MM.1S (cell line): ENCODE measurements at regions not wholly inside any gene's neighbourhood (a gene's known extent, or its start where the extent isn't known, plus 50 kb on each side); places are given as distances from the start of the nearest gene placed in this dataset.

Source experiments
- EZH2 ChIP-seq: fragments of 300-600 bp; sonication (generic); optimal IDR thresholded peaks from 2 replicates; pipeline ENCODE3; 2017; ENCODE audit warnings: low read depth, mild to moderate bottlenecking, antibody characterized with exemption, low read length, mixed read lengths
- TF ChIP-seq, protein P1 (sequence below): fragments of 300-600 bp; sonication (generic); IDR thresholded peaks from 2 replicates; pipeline ENCODE4 v1.5.1; 2016; ENCODE audit warnings: antibody characterized with exemption, low read length, mixed read lengths

DNA sequence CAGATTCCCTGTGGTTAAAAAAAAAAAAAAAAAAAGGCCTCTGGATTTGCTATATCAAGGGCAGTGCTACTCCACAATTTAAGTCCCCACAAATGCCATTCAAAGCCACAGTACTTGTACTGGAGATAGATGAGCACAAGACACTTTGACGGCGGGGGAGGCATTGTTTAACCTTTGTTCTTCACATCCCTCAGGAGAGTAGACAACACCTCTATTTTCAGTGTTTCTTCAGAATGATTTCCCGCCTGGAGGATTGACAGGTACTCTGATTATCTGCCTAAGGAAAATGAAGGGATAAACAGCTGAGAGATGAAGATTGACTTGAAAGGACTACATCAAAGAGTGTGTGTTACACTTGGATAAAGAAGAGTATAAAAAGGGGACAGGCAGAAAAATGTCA lies 58.7 kb downstream of the OTOL1 start:
- TF ChIP-seq EZH2: no peak
- TF ChIP-seq, protein P1, sequence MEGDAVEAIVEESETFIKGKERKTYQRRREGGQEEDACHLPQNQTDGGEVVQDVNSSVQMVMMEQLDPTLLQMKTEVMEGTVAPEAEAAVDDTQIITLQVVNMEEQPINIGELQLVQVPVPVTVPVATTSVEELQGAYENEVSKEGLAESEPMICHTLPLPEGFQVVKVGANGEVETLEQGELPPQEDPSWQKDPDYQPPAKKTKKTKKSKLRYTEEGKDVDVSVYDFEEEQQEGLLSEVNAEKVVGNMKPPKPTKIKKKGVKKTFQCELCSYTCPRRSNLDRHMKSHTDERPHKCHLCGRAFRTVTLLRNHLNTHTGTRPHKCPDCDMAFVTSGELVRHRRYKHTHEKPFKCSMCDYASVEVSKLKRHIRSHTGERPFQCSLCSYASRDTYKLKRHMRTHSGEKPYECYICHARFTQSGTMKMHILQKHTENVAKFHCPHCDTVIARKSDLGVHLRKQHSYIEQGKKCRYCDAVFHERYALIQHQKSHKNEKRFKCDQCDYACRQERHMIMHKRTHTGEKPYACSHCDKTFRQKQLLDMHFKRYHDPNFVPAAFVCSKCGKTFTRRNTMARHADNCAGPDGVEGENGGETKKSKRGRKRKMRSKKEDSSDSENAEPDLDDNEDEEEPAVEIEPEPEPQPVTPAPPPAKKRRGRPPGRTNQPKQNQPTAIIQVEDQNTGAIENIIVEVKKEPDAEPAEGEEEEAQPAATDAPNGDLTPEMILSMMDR: no peak
